ENCODE measurements at regions not wholly inside any gene's neighbourhood (a gene's known extent, or its start where the extent isn't known, plus 50 kb on each side); places are given as distances from the start of the nearest gene placed in this dataset.

DNA sequence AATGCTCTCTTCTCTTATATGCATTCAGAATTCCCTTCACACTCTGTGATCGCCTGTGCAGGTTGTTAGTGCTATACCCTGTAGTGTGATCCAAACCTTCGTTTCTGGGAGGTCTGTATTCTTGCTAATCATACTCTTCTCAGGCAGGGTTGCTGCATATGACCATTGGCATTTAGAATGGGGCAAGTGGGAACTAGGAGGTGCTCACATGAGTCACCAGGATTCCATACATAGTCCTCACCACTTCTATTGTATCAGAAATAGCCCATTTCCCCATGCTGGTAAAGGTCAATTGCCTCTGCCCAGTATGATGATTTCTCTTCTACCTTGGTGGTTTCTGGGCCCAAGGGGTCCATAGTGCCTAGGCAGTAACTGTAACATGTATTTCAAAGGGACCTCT is 443.5 kb upstream of the CDH6 start:
- TF ChIP-seq, protein P1, sequence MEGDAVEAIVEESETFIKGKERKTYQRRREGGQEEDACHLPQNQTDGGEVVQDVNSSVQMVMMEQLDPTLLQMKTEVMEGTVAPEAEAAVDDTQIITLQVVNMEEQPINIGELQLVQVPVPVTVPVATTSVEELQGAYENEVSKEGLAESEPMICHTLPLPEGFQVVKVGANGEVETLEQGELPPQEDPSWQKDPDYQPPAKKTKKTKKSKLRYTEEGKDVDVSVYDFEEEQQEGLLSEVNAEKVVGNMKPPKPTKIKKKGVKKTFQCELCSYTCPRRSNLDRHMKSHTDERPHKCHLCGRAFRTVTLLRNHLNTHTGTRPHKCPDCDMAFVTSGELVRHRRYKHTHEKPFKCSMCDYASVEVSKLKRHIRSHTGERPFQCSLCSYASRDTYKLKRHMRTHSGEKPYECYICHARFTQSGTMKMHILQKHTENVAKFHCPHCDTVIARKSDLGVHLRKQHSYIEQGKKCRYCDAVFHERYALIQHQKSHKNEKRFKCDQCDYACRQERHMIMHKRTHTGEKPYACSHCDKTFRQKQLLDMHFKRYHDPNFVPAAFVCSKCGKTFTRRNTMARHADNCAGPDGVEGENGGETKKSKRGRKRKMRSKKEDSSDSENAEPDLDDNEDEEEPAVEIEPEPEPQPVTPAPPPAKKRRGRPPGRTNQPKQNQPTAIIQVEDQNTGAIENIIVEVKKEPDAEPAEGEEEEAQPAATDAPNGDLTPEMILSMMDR (conservative IDR thresholded peaks at IDR 0.05 in 1 of 2, IDR thresholded peaks at IDR 0.05 in 1 of 2; ENCODE audit: low read depth in 1 of 2, low read length in 2 of 2), result no peak
- TF ChIP-seq EZH2 (IDR thresholded peaks at IDR 0.05; ENCODE audit: low read length, missing control alignments), result no peak

Measured in fibroblast of lung (primary cell).